Astrocyte (in vitro differentiated cells and primary cell): ENCODE measurements at regions not wholly inside any gene's neighbourhood (a gene's known extent, or its start where the extent isn't known, plus 50 kb on each side); places are given as distances from the start of the nearest gene placed in this dataset.
A peak's percentile ranks its signal among the peaks of the same experiment; 100 is the strongest.

Experiments
- DNase-seq: peaks from one replicate; pipeline ENCODE4 v3.0.0-alpha.2; 2010; ENCODE audit warnings: low read depth
- FAIRE-seq: peaks from 2 replicates; lab custom pipeline; 2011; peaks lifted over from hg19 to GRCh38; lab: Jason Lieb, UNC
- H2AFZ ChIP-seq: 2 replicates; pipeline ENCODE4 v1.6.0; 2012; ENCODE audit warnings: low read depth, low read length, inconsistent platforms
- H3K27ac ChIP-seq: 2 replicates; pipeline ENCODE4 v1.5.1; 2011; ENCODE audit warnings: low read depth, low read length, inconsistent platforms
- H3K27me3 ChIP-seq: 2 replicates; pipeline ENCODE4 v1.6.0; 2011; ENCODE audit warnings: low read length, inconsistent platforms; ENCODE audit not compliant: insufficient read depth
- H3K36me3 ChIP-seq: 2 replicates; pipeline ENCODE4 v1.5.1; 2011; ENCODE audit warnings: low read length, inconsistent platforms; ENCODE audit not compliant: insufficient read depth
- H3K4me1 ChIP-seq: 2 replicates; pipeline ENCODE4 v1.5.1; 2011; ENCODE audit warnings: low read length, inconsistent platforms; ENCODE audit not compliant: insufficient read depth
- H3K4me2 ChIP-seq: 2 replicates; pipeline ENCODE4 v1.6.0; 2012; ENCODE audit warnings: low read length, inconsistent platforms
- H3K4me3 ChIP-seq: 2 replicates; pipeline ENCODE4 v1.5.1; 2011; ENCODE audit warnings: low read depth, mild to moderate bottlenecking, low read length, inconsistent platforms; ENCODE audit not compliant: insufficient read depth
- H3K79me2 ChIP-seq: 2 replicates; pipeline ENCODE4 v1.6.0; 2012; ENCODE audit warnings: mild to moderate bottlenecking, low read length, inconsistent platforms; ENCODE audit not compliant: insufficient read depth
- H3K9ac ChIP-seq: 2 replicates; pipeline ENCODE4 v1.6.0; 2012; ENCODE audit warnings: mild to moderate bottlenecking, low read length, inconsistent platforms
- H3K9me3 ChIP-seq: 2 replicates; pipeline ENCODE4 v1.5.1; 2012; ENCODE audit warnings: low read depth, mild to moderate bottlenecking, low read length, inconsistent platforms; ENCODE audit not compliant: insufficient read depth
- H4K20me1 ChIP-seq: 2 replicates; pipeline ENCODE4 v1.6.0; 2012; ENCODE audit warnings: low read length, inconsistent platforms; ENCODE audit not compliant: insufficient read depth
- H3K27ac Mint-ChIP-seq: one replicate; pipeline ENCODE4 v1.8.0; 2021; ENCODE audit warnings: mild to moderate bottlenecking, mixed read lengths; ENCODE audit not compliant: unreplicated experiment
- H3K27me3 Mint-ChIP-seq: one replicate; pipeline ENCODE4 v1.8.0; 2021; ENCODE audit warnings: low read depth, mixed read lengths; ENCODE audit not compliant: unreplicated experiment
- H3K36me3 Mint-ChIP-seq: one replicate; pipeline ENCODE4 v1.8.0; 2021; ENCODE audit warnings: low read depth, mixed read lengths; ENCODE audit not compliant: unreplicated experiment
- H3K4me1 Mint-ChIP-seq: one replicate; pipeline ENCODE4 v1.8.0; 2021; ENCODE audit warnings: low read depth, mixed read lengths; ENCODE audit not compliant: unreplicated experiment
- H3K4me3 Mint-ChIP-seq: one replicate; pipeline ENCODE4 v1.8.0; 2021; ENCODE audit warnings: mild to moderate bottlenecking, moderate library complexity, mixed read lengths; ENCODE audit not compliant: unreplicated experiment
- H3K9me3 Mint-ChIP-seq: one replicate; pipeline ENCODE4 v1.8.0; 2021; ENCODE audit warnings: mild to moderate bottlenecking, mixed read lengths; ENCODE audit not compliant: unreplicated experiment
- CTCF ChIP-seq: IDR thresholded peaks from 2 replicates; pipeline ENCODE4 v1.5.1; 2011; ENCODE audit warnings: low read depth, mild to moderate bottlenecking, inconsistent platforms, low read length, moderate library complexity; ENCODE audit not compliant: insufficient read depth
- EZH2 ChIP-seq: IDR thresholded peaks from 2 replicates; pipeline ENCODE4 v1.6.1; 2012; ENCODE audit warnings: mild to moderate bottlenecking, low read length, inconsistent platforms; ENCODE audit not compliant: insufficient read depth

DNA sequence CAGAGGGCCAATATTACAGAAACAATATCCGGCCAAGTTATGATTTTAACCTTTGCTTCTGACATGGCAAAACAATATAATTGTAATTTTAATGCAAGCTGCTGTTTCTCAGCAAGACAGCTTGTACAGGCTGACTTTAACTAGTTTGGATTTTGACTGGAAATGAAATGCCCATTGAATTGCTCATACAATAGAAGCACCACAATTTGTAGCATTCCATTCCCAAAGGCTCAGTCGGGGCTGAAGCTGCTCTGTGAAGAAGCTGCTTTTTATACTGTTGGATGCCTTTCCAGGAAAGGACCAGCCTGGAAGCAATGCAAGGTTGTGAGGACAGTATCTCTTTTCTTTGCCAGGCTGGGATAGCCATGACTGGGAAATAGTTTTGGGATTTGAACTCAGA is 677.0 kb upstream of the FANCL start:
- H2AFZ ChIP-seq: no peak overlapping the region
- peaks cover 19% of the 10 kb centered on the region for H3K4me1 ChIP-seq
- no peaks in the 10 kb centered on the region for H3K27me3 ChIP-seq
- peak overlapping the region; percentile 23 for H3K4me2 ChIP-seq
- Mint-ChIP-seq H3K27me3 (no peaks in the 10 kb centered on the region), H3K36me3 (no peaks in the 10 kb centered on the region), H3K4me1 (peaks cover 22% of the 10 kb centered on the region), H3K27ac (no peak overlapping the region), H3K4me3 (no peak overlapping the region), H3K9me3 (no peaks in the 10 kb centered on the region)
- no peak overlapping the region for H3K4me3 ChIP-seq
- TF ChIP-seq EZH2 (no peak), CTCF (no peak)
- H3K9ac ChIP-seq: no peak overlapping the region
- FAIRE-seq (peak; percentile 73), DNase-seq (peak; percentile 58)
- no peaks in the 10 kb centered on the region for H3K79me2 ChIP-seq
- no peaks in the 10 kb centered on the region for H3K9me3 ChIP-seq
- no peak overlapping the region for H3K27ac ChIP-seq
- H4K20me1 ChIP-seq: no peaks in the 10 kb centered on the region
- no peaks in the 10 kb centered on the region for H3K36me3 ChIP-seq

DNA sequence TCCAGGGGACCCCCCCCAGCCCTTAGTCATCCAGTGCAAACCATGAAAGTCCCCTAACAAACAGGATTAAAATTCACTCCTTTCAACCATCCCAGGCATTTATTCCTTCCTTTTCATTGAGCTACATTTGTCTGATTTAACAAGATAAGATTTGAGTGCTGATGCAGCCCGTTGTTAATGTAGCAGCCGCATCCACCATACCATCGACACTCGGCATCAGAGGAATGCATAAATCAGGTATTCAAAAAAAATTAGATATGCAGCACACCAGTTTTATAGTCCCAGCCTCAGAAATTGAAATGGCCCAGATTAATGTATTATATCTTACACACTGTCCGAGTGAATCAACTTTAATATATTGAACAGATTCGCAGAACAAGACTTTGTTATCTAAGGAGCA is 676.5 kb upstream of the FANCL start:
- no peak overlapping the region for H2AFZ ChIP-seq
- H3K4me1 ChIP-seq: peaks cover 19% of the 10 kb centered on the region
- no peaks in the 10 kb centered on the region for H3K9me3 ChIP-seq
- H3K36me3 Mint-ChIP-seq: no peaks in the 10 kb centered on the region
- no peaks in the 10 kb centered on the region for H3K36me3 ChIP-seq
- DNase-seq (no peak), FAIRE-seq (no peak)
- H3K27ac ChIP-seq: no peak overlapping the region
- no peak overlapping the region for H3K4me3 Mint-ChIP-seq
- no peaks in the 10 kb centered on the region for H3K9me3 Mint-ChIP-seq
- no peaks in the 10 kb centered on the region for H4K20me1 ChIP-seq
- H3K4me2 ChIP-seq: no peak overlapping the region
- H3K27me3 Mint-ChIP-seq: no peaks in the 10 kb centered on the region
- TF ChIP-seq EZH2: no peak
- TF ChIP-seq CTCF: no peak
- H3K79me2 ChIP-seq: no peaks in the 10 kb centered on the region
- peaks cover 23% of the 10 kb centered on the region for H3K4me1 Mint-ChIP-seq
- H3K27ac Mint-ChIP-seq: peak overlapping the region; percentile 81
- H3K9ac ChIP-seq: no peak overlapping the region
- no peaks in the 10 kb centered on the region for H3K27me3 ChIP-seq
- no peak overlapping the region for H3K4me3 ChIP-seq

- TF ChIP-seq CTCF: no peak
- TF ChIP-seq EZH2: no peak
These were observed 674.9 kb upstream of the FANCL start for GRCh38 chr2:58916063-58916462.

More at GRCh38 chr2:58916063-58916462, 674.9 kb upstream of the FANCL start:
- Mint-ChIP-seq H3K9me3 (no peaks in the 10 kb centered on the region), H3K4me1 (peaks cover 20% of the 10 kb centered on the region), H3K36me3 (no peaks in the 10 kb centered on the region), H3K4me3 (no peak overlapping the region), H3K27me3 (no peaks in the 10 kb centered on the region), H3K27ac (no peak overlapping the region)
- Histone ChIP-seq H3K4me2 (no peak overlapping the region), H3K27me3 (no peaks in the 10 kb centered on the region), H2AFZ (no peak overlapping the region), H3K4me3 (no peak overlapping the region), H3K9me3 (no peaks in the 10 kb centered on the region), H4K20me1 (no peaks in the 10 kb centered on the region), H3K27ac (no peak overlapping the region), H3K4me1 (peaks cover 14% of the 10 kb centered on the region), H3K36me3 (no peaks in the 10 kb centered on the region), H3K9ac (no peak overlapping the region), H3K79me2 (no peaks in the 10 kb centered on the region)
- FAIRE-seq: no peak
- no peak for DNase-seq
